ENCODE measurements at regions not wholly inside any gene's neighbourhood (a gene's known extent, or its start where the extent isn't known, plus 50 kb on each side); places are given as distances from the start of the nearest gene placed in this dataset.

DNA sequence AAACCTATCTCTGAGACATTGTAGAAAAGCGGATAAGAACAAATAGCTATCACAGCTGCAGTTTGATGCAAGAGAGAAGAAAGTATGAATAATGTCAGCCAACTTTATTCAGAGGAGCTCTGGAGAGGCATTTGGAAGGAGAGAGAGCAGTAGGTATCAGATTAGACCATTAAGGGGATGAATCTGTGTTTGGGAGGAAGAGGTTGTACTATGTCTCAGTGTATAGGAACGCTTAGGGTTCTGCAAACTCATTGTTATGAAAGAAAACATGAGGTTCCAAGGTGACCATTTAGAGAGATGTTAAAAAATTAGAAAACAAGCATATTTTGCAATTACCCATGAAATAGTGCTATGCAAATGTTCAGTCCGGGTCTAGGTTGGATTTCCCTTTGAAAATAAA is 207.5 kb upstream of the GNAI1 start:
- TF ChIP-seq POLR2AphosphoS5 (IDR thresholded peaks at IDR 0.05) (no peak), POLR2A (IDR thresholded peaks at IDR 0.05) (no peak), EP300 (IDR thresholded peaks at IDR 0.05) (no peak)
- TF ChIP-seq, protein P1, sequence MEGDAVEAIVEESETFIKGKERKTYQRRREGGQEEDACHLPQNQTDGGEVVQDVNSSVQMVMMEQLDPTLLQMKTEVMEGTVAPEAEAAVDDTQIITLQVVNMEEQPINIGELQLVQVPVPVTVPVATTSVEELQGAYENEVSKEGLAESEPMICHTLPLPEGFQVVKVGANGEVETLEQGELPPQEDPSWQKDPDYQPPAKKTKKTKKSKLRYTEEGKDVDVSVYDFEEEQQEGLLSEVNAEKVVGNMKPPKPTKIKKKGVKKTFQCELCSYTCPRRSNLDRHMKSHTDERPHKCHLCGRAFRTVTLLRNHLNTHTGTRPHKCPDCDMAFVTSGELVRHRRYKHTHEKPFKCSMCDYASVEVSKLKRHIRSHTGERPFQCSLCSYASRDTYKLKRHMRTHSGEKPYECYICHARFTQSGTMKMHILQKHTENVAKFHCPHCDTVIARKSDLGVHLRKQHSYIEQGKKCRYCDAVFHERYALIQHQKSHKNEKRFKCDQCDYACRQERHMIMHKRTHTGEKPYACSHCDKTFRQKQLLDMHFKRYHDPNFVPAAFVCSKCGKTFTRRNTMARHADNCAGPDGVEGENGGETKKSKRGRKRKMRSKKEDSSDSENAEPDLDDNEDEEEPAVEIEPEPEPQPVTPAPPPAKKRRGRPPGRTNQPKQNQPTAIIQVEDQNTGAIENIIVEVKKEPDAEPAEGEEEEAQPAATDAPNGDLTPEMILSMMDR (IDR thresholded peaks at IDR 0.05) = no peak

Data from stomach (tissue), 4 donors.